Keratinocyte (primary cell): ENCODE measurements at regions not wholly inside any gene's neighbourhood (a gene's known extent, or its start where the extent isn't known, plus 50 kb on each side); places are given as distances from the start of the nearest gene placed in this dataset.
A peak's percentile ranks its signal among the peaks of the same experiment; 100 is the strongest.

Experiments
- DNase-seq: peaks from one replicate; pipeline ENCODE4 v3.0.0-alpha.2; 2011; ENCODE audit warnings: low read depth, missing footprints, low spot score
- FAIRE-seq: peaks from 2 replicates; lab custom pipeline; 2011; peaks lifted over from hg19 to GRCh38; lab: Jason Lieb, UNC
- H2AFZ ChIP-seq: 2 replicates; pipeline ENCODE4 v1.6.0; 2012; ENCODE audit warnings: low read length, control low read depth, inconsistent platforms; ENCODE audit not compliant: control insufficient read depth
- H3K27ac ChIP-seq: 2 replicates; pipeline ENCODE4 v1.5.1; 2011; ENCODE audit warnings: low read length; ENCODE audit not compliant: control insufficient read depth, insufficient read depth
- H3K27me3 ChIP-seq: 3 replicates; pipeline ENCODE4 v1.6.0; 2011; ENCODE audit warnings: low read length; ENCODE audit not compliant: control insufficient read depth, insufficient read depth; ENCODE audit errors: extremely low read depth
- H3K36me3 ChIP-seq, 2 experiments: 2 replicates in 1 of 2; 3 replicates in 1 of 2; pipeline ENCODE4 v1.5.1; 2011; ENCODE audit warnings: low read length in 2 of 2, mild to moderate bottlenecking in 1 of 2; ENCODE audit not compliant: control insufficient read depth in 2 of 2, insufficient read depth in 2 of 2; ENCODE audit errors: extremely low read depth in 1 of 2
- H3K4me1 ChIP-seq: 3 replicates; pipeline ENCODE4 v1.5.1; 2011; ENCODE audit warnings: low read length; ENCODE audit not compliant: control insufficient read depth, insufficient read depth; ENCODE audit errors: extremely low read depth
- H3K4me2 ChIP-seq: 3 replicates; pipeline ENCODE4 v1.6.0; 2011; ENCODE audit warnings: low read depth, low read length; ENCODE audit not compliant: control insufficient read depth, insufficient read depth; ENCODE audit errors: extremely low read depth
- H3K4me3 ChIP-seq, 3 experiments: fragments of 200-600 bp in 1 of 3; sonication (generic) in 1 of 3; 2 replicates in 2 of 3; 3 replicates in 1 of 3; pipeline ENCODE4 v1.5.1; 2011 to 2016; ENCODE audit warnings: low read length in 3 of 3, mild to moderate bottlenecking in 3 of 3, control low read depth in 2 of 3, inconsistent platforms in 1 of 3, low read depth in 1 of 3, mixed read lengths in 1 of 3, mixed run types in 1 of 3, moderate library complexity in 1 of 3; ENCODE audit not compliant: control insufficient read depth in 2 of 3, insufficient read depth in 2 of 3; ENCODE audit errors: extremely low read depth in 1 of 3
- H3K79me2 ChIP-seq: 2 replicates; pipeline ENCODE4 v1.6.0; 2012; ENCODE audit warnings: low read length; ENCODE audit not compliant: control insufficient read depth, insufficient read depth
- H3K9ac ChIP-seq: 3 replicates; pipeline ENCODE4 v1.6.0; 2011; ENCODE audit warnings: low read length; ENCODE audit not compliant: control insufficient read depth, insufficient read depth; ENCODE audit errors: extremely low read depth
- H3K9me1 ChIP-seq: 3 replicates; pipeline ENCODE4 v1.6.0; 2011; ENCODE audit warnings: low read length; ENCODE audit not compliant: control insufficient read depth, insufficient read depth; ENCODE audit errors: extremely low read depth
- H3K9me3 ChIP-seq: 2 replicates; pipeline ENCODE4 v1.5.1; 2012; ENCODE audit warnings: low read depth, low read length; ENCODE audit not compliant: control insufficient read depth
- H4K20me1 ChIP-seq: 3 replicates; pipeline ENCODE4 v1.6.0; 2011; ENCODE audit warnings: low read length; ENCODE audit not compliant: control insufficient read depth, insufficient read depth; ENCODE audit errors: extremely low read depth
- CTCF ChIP-seq, 3 experiments: IDR thresholded peaks in 1 of 3; conservative IDR thresholded peaks in 1 of 3; optimal IDR thresholded peaks in 1 of 3; 2 replicates in 2 of 3; 3 replicates in 1 of 3; pipeline versions ENCODE3 to v1.5.1; 2011; ENCODE audit warnings: low read length in 3 of 3, mild to moderate bottlenecking in 3 of 3, moderate library complexity in 2 of 3, control low read depth in 1 of 3, inconsistent platforms in 1 of 3; ENCODE audit not compliant: insufficient read depth in 2 of 3; ENCODE audit errors: extremely low read depth in 1 of 3
- EZH2 ChIP-seq: IDR thresholded peaks from one replicate; pipeline ENCODE4 v1.6.1; 2012; ENCODE audit warnings: inconsistent platforms, mild to moderate bottlenecking, low read length, moderate library complexity
- dilution Hi-C: fragments of 300-500 bp; cut with MboI; formaldehyde crosslinking; loops from one replicate; pipeline ENCODE4 v1.7.0; 2020; ENCODE audit warnings: low sequenced_read_pairs; ENCODE audit not compliant: extremely low pct_ligation_motif_present

GRCh38 chr1:209324901-209325871, 258.3 kb upstream of the CAMK1G start:
- no peak overlapping the region for H3K4me3 ChIP-seq
- H3K27ac ChIP-seq, result peak overlapping the region; percentile 70
- H3K79me2 ChIP-seq, result no peaks in the 10 kb centered on the region
- H3K27me3 ChIP-seq, result no peaks in the 10 kb centered on the region
- dilution Hi-C loops, result no loop called here
- H3K9me1 ChIP-seq, result no peaks in the 10 kb centered on the region
- no peaks in the 10 kb centered on the region for H3K9me3 ChIP-seq
- H3K4me1 ChIP-seq, result peaks cover 31% of the 10 kb centered on the region
- H3K4me2 ChIP-seq, result peak overlapping the region; percentile 67
- peak overlapping the region; percentile 9 for H3K9ac ChIP-seq
- DNase-seq (peak; percentile 35), FAIRE-seq (peak; percentile 85)
- H4K20me1 ChIP-seq, result no peaks in the 10 kb centered on the region
- peak overlapping the region; percentile 39 for H2AFZ ChIP-seq
- H3K36me3 ChIP-seq, result no peaks in the 10 kb centered on the region
- no peak for TF ChIP-seq CTCF (optimal IDR thresholded peaks at IDR 0.05 in 1 of 3, IDR thresholded peaks at IDR 0.05 in 1 of 3, conservative IDR thresholded peaks at IDR 0.05 in 1 of 3; ENCODE audit: extremely low read depth in 1 of 3, insufficient read depth in 2 of 3, low read length in 3 of 3)

GRCh38 chr1:209326076-209326475, 257.4 kb upstream of the CAMK1G start:
- no peak overlapping the region for H3K4me3 ChIP-seq
- H3K36me3 ChIP-seq, result no peaks in the 10 kb centered on the region
- FAIRE-seq, result no peak
- no peaks in the 10 kb centered on the region for H4K20me1 ChIP-seq
- DNase-seq, result no peak
- H3K27me3 ChIP-seq, result no peaks in the 10 kb centered on the region
- no peak for TF ChIP-seq EZH2
- TF ChIP-seq CTCF (optimal IDR thresholded peaks at IDR 0.05 in 1 of 3, IDR thresholded peaks at IDR 0.05 in 1 of 3, conservative IDR thresholded peaks at IDR 0.05 in 1 of 3; ENCODE audit: extremely low read depth in 1 of 3, insufficient read depth in 2 of 3, low read length in 3 of 3), result no peak
- peak overlapping the region; percentile 67 for H3K4me2 ChIP-seq
- H3K4me1 ChIP-seq, result peaks cover 31% of the 10 kb centered on the region
- no peak overlapping the region for H2AFZ ChIP-seq
- dilution Hi-C loops, result no loop called here
- no peaks in the 10 kb centered on the region for H3K9me3 ChIP-seq
- peak overlapping the region; percentile 70 for H3K27ac ChIP-seq
- H3K79me2 ChIP-seq, result no peaks in the 10 kb centered on the region
- no peaks in the 10 kb centered on the region for H3K9me1 ChIP-seq
- H3K9ac ChIP-seq, result no peak overlapping the region
